ENCODE measurements at regions not wholly inside any gene's neighbourhood (a gene's known extent, or its start where the extent isn't known, plus 50 kb on each side); places are given as distances from the start of the nearest gene placed in this dataset.
"Not testable (repeated sequence)": the region's sequence is repeated elsewhere in the genome, so short reads cannot be mapped to it uniquely, and the experiment has no call there.

DNA sequence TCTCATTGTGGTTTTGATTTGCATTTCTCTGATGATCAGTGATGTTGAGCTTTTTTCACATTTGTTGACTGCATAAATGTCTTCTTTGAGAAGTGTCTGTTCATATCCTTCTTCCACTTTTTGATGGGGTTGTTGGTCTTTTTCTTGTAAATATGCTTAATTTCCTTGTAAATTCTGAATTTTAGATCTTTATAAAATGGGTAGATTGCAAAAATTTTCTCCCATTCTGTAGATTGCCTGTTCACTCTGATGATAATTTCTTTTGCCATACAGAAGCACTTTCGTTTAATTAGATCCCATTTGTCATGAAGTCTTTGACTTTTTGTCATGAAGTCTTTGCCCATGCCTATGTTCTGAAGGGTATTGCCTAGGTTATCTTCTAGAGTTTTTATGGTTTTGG, 817.5 kb downstream of the STPG2 start:
- not testable (repeated sequence) for H3K27me3 ChIP-seq, H3K36me3 ChIP-seq, H3K4me3 ChIP-seq, DNase-seq, H3K9me3 ChIP-seq

DNA sequence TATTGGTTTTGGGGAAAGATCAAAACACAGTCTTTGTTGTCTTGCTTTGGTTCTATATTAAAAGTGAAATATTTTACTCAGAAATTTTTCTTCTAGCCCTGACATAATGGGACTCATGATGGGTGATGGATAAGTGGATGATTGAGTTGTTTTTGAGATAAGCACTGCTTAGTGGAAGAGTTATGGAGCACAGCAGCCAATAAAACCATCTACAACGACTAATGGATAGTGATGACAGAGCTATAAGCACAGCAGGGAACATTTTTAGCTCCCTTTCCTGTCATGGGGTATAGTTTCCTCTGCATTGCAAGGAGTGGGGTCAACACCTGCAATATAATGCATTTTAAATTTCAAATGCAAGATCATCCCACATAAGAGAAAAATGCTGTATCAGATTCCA, 812.4 kb downstream of the STPG2 start:
- DNase-seq, result no peak
- no peak overlapping the region for H3K4me3 ChIP-seq
- no peaks in the 10 kb centered on the region for H3K27me3 ChIP-seq
- H3K9me3 ChIP-seq, result no peaks in the 10 kb centered on the region
- no peaks in the 10 kb centered on the region for H3K36me3 ChIP-seq

DNA sequence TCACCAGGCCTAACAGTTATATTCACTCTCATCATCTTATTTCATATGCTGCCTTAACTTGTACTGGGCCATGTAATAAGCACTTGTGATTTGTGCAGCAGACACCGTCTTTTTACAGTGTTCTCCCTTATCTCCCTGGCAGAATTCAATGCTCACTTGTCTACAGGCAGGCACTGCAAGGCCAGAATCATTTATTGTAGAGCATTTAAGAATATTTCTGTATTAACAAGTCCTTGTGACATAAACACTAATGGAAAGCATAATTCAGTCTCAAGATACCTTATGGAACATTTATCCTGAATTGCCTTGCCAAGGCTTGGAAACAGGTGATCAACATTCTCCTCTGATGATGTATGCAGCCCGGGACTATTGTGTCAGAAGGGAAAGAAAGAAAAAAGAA, 808.9 kb downstream of the STPG2 start:
- no peaks in the 10 kb centered on the region for H3K27me3 ChIP-seq
- H3K36me3 ChIP-seq, result no peaks in the 10 kb centered on the region
- no peak for DNase-seq

GRCh38 chr4:97349468-97350186, 793.6 kb downstream of the STPG2 start:
- Histone ChIP-seq H3K4me3 (no peak overlapping the region), H3K27me3 (no peaks in the 10 kb centered on the region), H3K9me3 (no peaks in the 10 kb centered on the region), H3K36me3 (no peaks in the 10 kb centered on the region)
- DNase-seq, result no peak

More for the DNA sequence above, 808.9 kb downstream of the STPG2 start:
- H3K9me3 ChIP-seq, result no peaks in the 10 kb centered on the region
- H3K4me3 ChIP-seq, result no peak overlapping the region

DNA sequence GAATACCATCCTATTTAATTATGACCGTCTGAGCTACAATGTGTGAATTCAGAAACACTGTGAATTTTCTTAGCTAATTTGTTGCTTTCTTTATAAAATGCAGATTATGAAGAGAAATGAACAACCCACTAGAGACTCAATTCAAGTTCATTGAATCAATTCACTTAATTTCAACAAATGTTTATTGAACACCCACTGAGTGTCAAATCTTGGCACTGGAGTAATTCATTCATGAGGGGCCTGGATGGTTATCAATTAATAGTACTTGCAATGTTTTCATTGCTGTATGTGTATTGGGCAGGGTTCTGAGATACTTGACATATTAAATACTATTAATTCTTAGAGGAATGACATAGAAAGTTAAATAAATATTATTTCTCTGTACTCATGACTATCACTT, 789.4 kb downstream of the STPG2 start:
- DNase-seq, result no peak
- H3K27me3 ChIP-seq, result no peaks in the 10 kb centered on the region
- no peaks in the 10 kb centered on the region for H3K9me3 ChIP-seq
- no peak overlapping the region for H3K4me3 ChIP-seq
- no peaks in the 10 kb centered on the region for H3K36me3 ChIP-seq

DNA sequence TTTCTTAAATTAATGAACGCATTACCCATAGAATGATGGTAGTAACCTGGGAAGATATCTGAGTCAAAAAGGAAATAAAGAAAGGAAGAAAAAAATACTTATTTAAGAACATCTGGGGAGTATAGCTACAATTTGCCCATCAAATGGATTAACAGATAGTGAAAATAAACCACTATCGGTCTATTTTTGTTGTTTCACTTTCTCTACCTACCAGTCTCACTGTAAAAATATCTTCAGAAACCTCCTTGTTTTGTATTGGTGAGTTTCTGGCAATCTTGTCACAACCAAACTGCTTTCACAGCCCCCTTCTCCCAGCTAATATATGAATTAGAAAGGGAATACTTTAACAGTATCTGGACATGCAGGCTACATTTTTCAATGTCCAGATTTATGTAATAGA, 783.5 kb downstream of the STPG2 start:
- no peak overlapping the region for H3K4me3 ChIP-seq
- H3K9me3 ChIP-seq, result no peaks in the 10 kb centered on the region
- DNase-seq, result no peak
- no peaks in the 10 kb centered on the region for H3K36me3 ChIP-seq
- H3K27me3 ChIP-seq, result no peaks in the 10 kb centered on the region

GRCh38 chr4:97360733-97361132, 782.5 kb downstream of the STPG2 start:
- no peaks in the 10 kb centered on the region for H3K27me3 ChIP-seq
- H3K4me3 ChIP-seq, result no peak overlapping the region
- H3K9me3 ChIP-seq, result no peaks in the 10 kb centered on the region
- DNase-seq, result no peak
- no peaks in the 10 kb centered on the region for H3K36me3 ChIP-seq

- H3K9me3 ChIP-seq, result no peaks in the 10 kb centered on the region
- no peak overlapping the region for H3K4me3 ChIP-seq
- no peaks in the 10 kb centered on the region for H3K27me3 ChIP-seq
- H3K36me3 ChIP-seq, result no peaks in the 10 kb centered on the region
- no peak for DNase-seq
Observed at GRCh38 chr4:97367878-97368277, 775.4 kb downstream of the STPG2 start.

GRCh38 chr4:97370568-97370967, 772.7 kb downstream of the STPG2 start:
- no peak for DNase-seq
- no peaks in the 10 kb centered on the region for H3K36me3 ChIP-seq
- H3K4me3 ChIP-seq, result no peak overlapping the region
- H3K27me3 ChIP-seq, result no peaks in the 10 kb centered on the region
- no peaks in the 10 kb centered on the region for H3K9me3 ChIP-seq

DNA sequence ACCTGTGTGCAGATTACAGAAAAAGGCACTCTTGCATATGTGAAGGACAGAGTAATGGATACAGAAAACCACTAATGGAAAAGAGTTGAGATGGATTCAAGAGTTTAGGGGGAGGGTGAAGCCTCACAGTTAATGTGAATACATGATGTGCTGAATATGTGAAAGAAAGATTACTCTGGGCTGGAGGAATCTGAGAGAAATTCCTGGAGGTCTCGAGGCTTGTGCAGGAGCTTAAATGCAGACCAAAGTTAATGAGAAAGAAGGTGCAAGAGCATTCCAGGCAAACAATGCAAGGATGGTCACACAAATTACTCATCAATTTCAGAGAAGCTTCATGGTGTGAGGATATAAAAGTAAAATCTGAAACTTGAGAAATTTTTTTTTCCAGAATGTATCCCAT, 768.8 kb downstream of the STPG2 start:
- DNase-seq, result no peak
- Histone ChIP-seq H3K36me3 (no peaks in the 10 kb centered on the region), H3K4me3 (no peak overlapping the region), H3K9me3 (no peaks in the 10 kb centered on the region), H3K27me3 (no peaks in the 10 kb centered on the region)

DNA sequence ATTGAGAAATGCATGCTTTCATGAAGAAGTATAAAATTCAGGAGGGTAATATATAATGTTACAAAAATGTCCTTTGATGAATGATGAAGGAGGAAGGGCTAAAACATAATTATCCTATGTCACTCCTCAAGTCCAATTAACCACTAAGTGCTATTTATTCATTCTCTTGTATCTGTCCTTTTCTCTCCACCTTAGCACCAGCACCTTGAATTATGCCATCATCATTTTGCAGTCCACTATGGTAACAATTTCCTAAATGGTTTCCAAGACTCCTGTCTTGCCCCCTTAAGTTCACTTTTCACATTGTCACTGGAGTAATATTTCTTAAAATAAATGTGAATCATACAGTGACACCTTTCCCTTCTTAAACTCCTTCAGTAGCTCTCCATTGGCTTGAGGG, 756.3 kb downstream of the STPG2 start:
- Histone ChIP-seq H3K4me3 (no peak overlapping the region), H3K27me3 (no peaks in the 10 kb centered on the region), H3K36me3 (no peaks in the 10 kb centered on the region), H3K9me3 (no peaks in the 10 kb centered on the region)
- no peak for DNase-seq

DNA sequence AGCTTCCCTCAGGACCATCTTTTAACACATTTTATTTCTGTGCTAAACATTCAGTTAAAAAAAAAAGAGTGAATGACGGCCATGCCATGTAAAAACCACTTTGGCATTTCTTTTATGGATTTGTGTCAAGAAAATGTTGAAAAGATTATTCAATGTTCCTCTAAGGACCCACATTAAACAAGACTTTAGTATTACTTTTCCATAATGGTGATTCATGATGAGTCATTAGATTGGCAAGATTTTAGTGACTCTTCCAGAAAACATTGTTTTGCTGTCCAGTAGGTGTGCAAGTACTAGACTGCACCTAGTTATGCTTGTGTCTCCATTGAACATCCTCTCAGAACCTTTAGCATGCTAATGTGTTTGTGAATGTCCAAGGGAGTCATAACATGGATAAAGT, 748.6 kb downstream of the STPG2 start:
- H3K4me3 ChIP-seq, result no peak overlapping the region
- no peak for DNase-seq
- no peaks in the 10 kb centered on the region for H3K36me3 ChIP-seq
- no peaks in the 10 kb centered on the region for H3K27me3 ChIP-seq
- H3K9me3 ChIP-seq, result no peaks in the 10 kb centered on the region

- no peak for DNase-seq
- no peak overlapping the region for H3K4me3 ChIP-seq
- no peaks in the 10 kb centered on the region for H3K36me3 ChIP-seq
- H3K9me3 ChIP-seq, result no peaks in the 10 kb centered on the region
- H3K27me3 ChIP-seq, result no peaks in the 10 kb centered on the region
Observed at GRCh38 chr4:97396097-97396496, 747.2 kb downstream of the STPG2 start.

GRCh38 chr4:97396605-97397004, 746.7 kb downstream of the STPG2 start:
- H3K27me3 ChIP-seq, result no peaks in the 10 kb centered on the region
- H3K36me3 ChIP-seq, result no peaks in the 10 kb centered on the region
- H3K4me3 ChIP-seq, result no peak overlapping the region
- DNase-seq, result no peak
- H3K9me3 ChIP-seq, result no peaks in the 10 kb centered on the region

GRCh38 chr4:97404876-97405523, 738.3 kb downstream of the STPG2 start:
- H3K4me3 ChIP-seq, result no peak overlapping the region
- no peak for DNase-seq
- H3K27me3 ChIP-seq, result no peaks in the 10 kb centered on the region
- H3K36me3 ChIP-seq, result no peaks in the 10 kb centered on the region
- H3K9me3 ChIP-seq, result no peaks in the 10 kb centered on the region

- H3K9me3 ChIP-seq, result no peaks in the 10 kb centered on the region
- no peak for DNase-seq
- no peaks in the 10 kb centered on the region for H3K36me3 ChIP-seq
- no peaks in the 10 kb centered on the region for H3K27me3 ChIP-seq
- H3K4me3 ChIP-seq, result no peak overlapping the region
Observed at GRCh38 chr4:97411356-97411755, 731.9 kb downstream of the STPG2 start.

- no peaks in the 10 kb centered on the region for H3K9me3 ChIP-seq
- DNase-seq, result no peak
Observed at GRCh38 chr4:97412331-97412730, 730.9 kb downstream of the STPG2 start.

GRCh38 chr4:97414161-97414560, 729.1 kb downstream of the STPG2 start:
- H3K27me3 ChIP-seq, result no peaks in the 10 kb centered on the region
- no peaks in the 10 kb centered on the region for H3K36me3 ChIP-seq
- no peaks in the 10 kb centered on the region for H3K9me3 ChIP-seq
- no peak for DNase-seq
- H3K4me3 ChIP-seq, result no peak overlapping the region

More at GRCh38 chr4:97412331-97412730, 730.9 kb downstream of the STPG2 start:
- Histone ChIP-seq H3K36me3 (no peaks in the 10 kb centered on the region), H3K27me3 (no peaks in the 10 kb centered on the region), H3K4me3 (no peak overlapping the region)
